ENCODE measurements at regions not wholly inside any gene's neighbourhood (a gene's known extent, or its start where the extent isn't known, plus 50 kb on each side); places are given as distances from the start of the nearest gene placed in this dataset.

- TF ChIP-seq RAD21 (IDR thresholded peaks at IDR 0.05 in 1 of 2, conservative IDR thresholded peaks at IDR 0.05 in 1 of 2; ENCODE audit: low read depth in 2 of 2, low read length in 2 of 2) = peak in 1 of 2 experiments; percentile 16; a peak in 1 of 4 replicates
- TF ChIP-seq KDM1A (IDR thresholded peaks at IDR 0.05; ENCODE audit: borderline replicate concordance, low read length) = no peak
- DNase-seq (ENCODE audit: low read depth in 1 of 2, low spot score in 2 of 2) (no peak), FAIRE-seq (no peak)
- no peak overlapping the region for H3K27ac ChIP-seq (ENCODE audit: low read depth, low read length)
- H2AK5ac ChIP-seq (ENCODE audit: low read depth, low read length) = no peak overlapping the region; the same call in 1 of the 2 replicates
- H2BK120ac ChIP-seq (replicated peaks; ENCODE audit: low read depth, low read length) = no peak overlapping the region
- H3K14ac ChIP-seq (ENCODE audit: insufficient read length) = no peak overlapping the region
- no peak overlapping the region for H2BK5ac ChIP-seq (ENCODE audit: low read depth, low read length)
- H2BK20ac ChIP-seq (ENCODE audit: low read length) = no peak overlapping the region
- H3K18ac ChIP-seq (ENCODE audit: extremely low read depth, low read length) = no peak overlapping the region
- H2AFZ ChIP-seq (ENCODE audit: low read length) = no peak overlapping the region
- H2BK15ac ChIP-seq (ENCODE audit: low read length) = no peak overlapping the region
- no peak overlapping the region for H4K5ac ChIP-seq (ENCODE audit: insufficient read length, low read depth, low read length)
- no peaks in the 10 kb centered on the region for H4K20me1 ChIP-seq (replicated peaks in 1 of 2; ENCODE audit: control insufficient read depth in 1 of 2, insufficient read depth in 2 of 2, low read length in 2 of 2)
- H3K9ac ChIP-seq (replicated peaks in 1 of 4; ENCODE audit: extremely low read depth in 1 of 4, low read depth in 3 of 4, low read length in 3 of 4) = no peak overlapping the region
- H4K8ac ChIP-seq (ENCODE audit: extremely low read depth, insufficient read depth, low read length) = no peak overlapping the region
- no peaks in the 10 kb centered on the region for H3K36me3 ChIP-seq (ENCODE audit: control insufficient read depth in 2 of 4, insufficient read depth in 4 of 4, low read length in 3 of 4)
- H3K4me1 ChIP-seq (replicated peaks in 1 of 4; ENCODE audit: control insufficient read depth in 3 of 4, insufficient read depth in 4 of 4, low read length in 3 of 4) = no peaks in the 10 kb centered on the region
- no peaks in the 10 kb centered on the region for H3K79me2 ChIP-seq (ENCODE audit: control insufficient read depth in 1 of 2, insufficient read depth in 2 of 2, low read length in 2 of 2)
- H3K79me1 ChIP-seq (ENCODE audit: low read depth, low read length) = no peaks in the 10 kb centered on the region
- ChIA-PET POLR2A (ENCODE audit: partially characterized antibody) (no interaction called here), CTCF (ENCODE audit: partially characterized antibody) (interaction anchor here (0.6 to 1.8 kb wide), 15 partner anchors 10 to 1510 kb away, joined by 3 to 5 read pairs (median 3); no protein-coding TSS in a partner anchor)
- no peak overlapping the region for H3K23ac ChIP-seq (ENCODE audit: insufficient read length)
- H3K4me2 ChIP-seq (ENCODE audit: insufficient read depth in 1 of 2, low read depth in 2 of 2, low read length in 2 of 2) = no peak overlapping the region; a peak in 1 of 4 replicates
- H3K4ac ChIP-seq (replicated peaks; ENCODE audit: insufficient read length, low read depth, low read length) = no peak overlapping the region
- no peak overlapping the region for H4K91ac ChIP-seq (replicated peaks; ENCODE audit: insufficient read length, low read length)
- WGBS, 2 experiments (ENCODE audit: extremely low coverage in 1 of 2, insufficient coverage in 1 of 2, insufficient read length in 1 of 2, insufficient replicate concordance in 2 of 2, low coverage in 1 of 2, low lambda C conversion rate in 2 of 2, missing lambda C conversion rate in 1 of 2) = 86% methylated on average over 13 of the region's 13 CpGs; no CpG with 5 or more reads in 1 of the 2 experiments
- no peak overlapping the region for H3K56ac ChIP-seq (replicated peaks; ENCODE audit: insufficient read length, low read depth, low read length)
- no peaks in the 10 kb centered on the region; a peak in 1 of 4 replicates for H3K9me3 ChIP-seq (ENCODE audit: insufficient read depth in 2 of 2, low read depth in 1 of 2, low read length in 1 of 2)
- no peaks in the 10 kb centered on the region for H3K27me3 ChIP-seq (replicated peaks in 1 of 4; ENCODE audit: control insufficient read depth in 3 of 4, extremely low read depth in 1 of 4, insufficient read depth in 3 of 4, low read length in 3 of 4)
- H2BK12ac ChIP-seq (ENCODE audit: low read depth, low read length) = no peak overlapping the region
- H3K4me3 ChIP-seq (ENCODE audit: extremely low read depth in 1 of 4, insufficient read depth in 2 of 4, low read depth in 3 of 4, low read length in 4 of 4) = no peak overlapping the region
- no peaks in the 10 kb centered on the region for H3K23me2 ChIP-seq (ENCODE audit: low read depth, low read length)
Measured at GRCh38 chr1:239868058-239868832, 223.4 kb upstream of the FMN2 start.

Data from H1 (cell line).